PC-3 (cell line): ENCODE measurements at regions not wholly inside any gene's neighbourhood (a gene's known extent, or its start where the extent isn't known, plus 50 kb on each side); places are given as distances from the start of the nearest gene placed in this dataset.

Experiments
- ATAC-seq: fragments of 200-7000 bp; cut with Tn5 transposase; 2 replicates; pipeline ENCODE4 v1.9.1; 2020; ENCODE audit warnings: mild to moderate bottlenecking, moderate library complexity
- BruUV-seq: library from RNA; stranded (reverse); fragments of 400-500 nt; replicated peaks from 2 replicates; lab custom pipeline; 2021; lab: Mats Ljungman, UMichigan
- CTCF ChIA-PET: fragments of 300-600 bp; sonication (Branson Sonifier 250); formaldehyde crosslinking; loops from one replicate; lab custom pipeline; 2022; ENCODE audit warnings: antibody characterized with exemption; lab: Charles Lee
- POLR2A ChIA-PET: fragments of 300-600 bp; sonication (Branson Sonifier 250); formaldehyde crosslinking; loops from one replicate; lab custom pipeline; 2022; ENCODE audit warnings: antibody characterized with exemption; ENCODE audit not compliant: unreplicated experiment; lab: Charles Lee
- DNase-seq: peaks from one replicate; pipeline ENCODE4 v3.0.0-alpha.2; 2015
- H2AFZ ChIP-seq: fragments of 300-600 bp; sonication (generic); 2 replicates; pipeline ENCODE4 v1.6.0; 2016; ENCODE audit warnings: antibody characterized with exemption, low read length
- H3F3A ChIP-seq: fragments of 300-600 bp; sonication (generic); one replicate; pipeline ENCODE4 v1.6.0; 2017; ENCODE audit warnings: antibody characterized with exemption, low read length, control low read depth, mild to moderate bottlenecking; ENCODE audit not compliant: unreplicated experiment
- H3K27ac ChIP-seq: fragments of 300-600 bp; sonication (generic); 2 replicates; pipeline ENCODE4 v1.5.1; 2016; ENCODE audit warnings: mild to moderate bottlenecking, low read length
- H3K27me3 ChIP-seq: fragments of 300-600 bp; sonication (generic); 2 replicates; pipeline ENCODE4 v1.6.1; 2016; ENCODE audit warnings: low read length, mixed read lengths
- H3K36me3 ChIP-seq: fragments of 300-600 bp; sonication (generic); 2 replicates; pipeline ENCODE4 v1.6.1; 2016; ENCODE audit warnings: low read depth, mixed run types, low read length, mixed read lengths
- H3K4me1 ChIP-seq: fragments of 300-600 bp; sonication (generic); 2 replicates; pipeline ENCODE4 v1.5.1; 2016; ENCODE audit warnings: low read length; ENCODE audit not compliant: insufficient read depth
- H3K4me2 ChIP-seq: fragments of 300-600 bp; sonication (generic); 2 replicates; pipeline ENCODE4 v1.6.0; 2016; ENCODE audit warnings: low read length
- H3K4me3 ChIP-seq: fragments of 300-600 bp; sonication (generic); 2 replicates; pipeline ENCODE4 v1.5.1; 2016; ENCODE audit warnings: mild to moderate bottlenecking, low read length, mixed read lengths
- H3K79me2 ChIP-seq: fragments of 300-600 bp; sonication (generic); 2 replicates; pipeline ENCODE4 v1.6.1; 2017; ENCODE audit warnings: low read length, mixed read lengths
- H3K9ac ChIP-seq: fragments of 300-600 bp; sonication (generic); 2 replicates; pipeline ENCODE4 v1.6.0; 2016; ENCODE audit warnings: mild to moderate bottlenecking, low read length
- H3K9me2 ChIP-seq: fragments of 300-600 bp; sonication (generic); replicated peaks from 2 replicates; pipeline ENCODE4 v1.6.1; 2016; ENCODE audit warnings: mixed run types, low read length, mixed read lengths
- H3K9me3 ChIP-seq: fragments of 300-600 bp; sonication (generic); 2 replicates; pipeline ENCODE4 v1.6.1; 2016; ENCODE audit warnings: low read length, mixed read lengths
- H4K20me1 ChIP-seq: fragments of 300-600 bp; sonication (generic); 2 replicates; pipeline ENCODE4 v1.6.1; 2016; ENCODE audit warnings: low read length, mixed read lengths
- EZH2 ChIP-seq: fragments of 300-600 bp; sonication (generic); IDR thresholded peaks from one replicate; pipeline ENCODE4 v1.6.1; 2017; ENCODE audit warnings: antibody characterized with exemption, mild to moderate bottlenecking, low read length; ENCODE audit not compliant: unreplicated experiment
- EZH2phosphoT487 ChIP-seq: fragments of 300-600 bp; sonication (generic); IDR thresholded peaks from 2 replicates; pipeline ENCODE4 v1.6.1; 2018; ENCODE audit warnings: mild to moderate bottlenecking, antibody characterized with exemption, low read length, borderline replicate concordance
- intact Hi-C: fragments of 100-400 bp; cut with micrococcal nuclease; formaldehyde crosslinking; loops from 2 replicates; pipeline ENCODE4 v1.9.0; 2023
- TF ChIP-seq, protein P1 (sequence below): fragments of 300-600 bp; sonication (generic); conservative IDR thresholded peaks from 2 replicates; pipeline ENCODE4 v1.5.1; 2017; ENCODE audit warnings: antibody characterized with exemption, low read depth, mild to moderate bottlenecking, low read length

DNA sequence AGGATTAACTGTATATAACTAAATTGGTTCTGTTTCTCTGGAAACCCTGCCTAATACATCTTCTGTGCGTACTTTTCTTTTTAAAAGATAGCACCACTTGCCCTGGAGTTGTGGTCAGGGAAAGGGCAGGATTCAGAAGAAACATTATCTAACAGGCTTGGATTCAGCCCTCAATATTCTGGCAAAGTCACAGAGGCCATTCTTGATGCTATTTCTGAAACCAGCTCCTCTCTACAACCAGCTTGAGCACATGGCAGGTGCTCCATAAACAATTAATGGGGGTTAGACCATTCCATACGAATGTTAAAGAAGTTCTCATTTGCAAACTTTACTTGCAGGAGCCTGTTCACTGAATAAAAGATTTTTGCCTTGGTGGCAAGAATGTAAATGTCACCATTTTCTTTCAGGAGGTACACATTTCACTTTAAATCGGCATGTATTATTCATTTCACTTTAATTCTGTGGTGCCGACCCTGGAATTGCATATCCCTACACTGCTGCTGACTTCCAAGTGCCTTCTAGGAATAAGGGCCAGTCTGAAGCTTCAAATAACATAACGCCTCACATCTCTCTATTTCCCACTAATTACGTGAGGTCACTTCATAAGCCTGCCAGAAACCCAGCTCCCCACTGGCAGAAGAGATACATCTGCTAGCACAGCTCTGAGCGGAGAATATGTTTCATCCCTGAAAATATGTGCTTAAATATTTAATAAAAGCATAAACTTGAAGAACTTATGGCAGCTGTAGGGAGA, 248.7 kb downstream of the ADGRG6 start:
- intact Hi-C loops, result no loop called here
- no peak overlapping the region for H2AFZ ChIP-seq
- H3F3A ChIP-seq, result no peaks in the 10 kb centered on the region
- no peak overlapping the region for H3K27ac ChIP-seq
- peaks cover 7% of the 10 kb centered on the region; the same call in 1 of the 2 replicates for H3K4me1 ChIP-seq
- H3K4me2 ChIP-seq, result no peak overlapping the region
- no peaks in the 10 kb centered on the region for H3K27me3 ChIP-seq
- H3K9me3 ChIP-seq, result no peaks in the 10 kb centered on the region
- TF ChIP-seq EZH2, result no peak
- TF ChIP-seq, protein P1, sequence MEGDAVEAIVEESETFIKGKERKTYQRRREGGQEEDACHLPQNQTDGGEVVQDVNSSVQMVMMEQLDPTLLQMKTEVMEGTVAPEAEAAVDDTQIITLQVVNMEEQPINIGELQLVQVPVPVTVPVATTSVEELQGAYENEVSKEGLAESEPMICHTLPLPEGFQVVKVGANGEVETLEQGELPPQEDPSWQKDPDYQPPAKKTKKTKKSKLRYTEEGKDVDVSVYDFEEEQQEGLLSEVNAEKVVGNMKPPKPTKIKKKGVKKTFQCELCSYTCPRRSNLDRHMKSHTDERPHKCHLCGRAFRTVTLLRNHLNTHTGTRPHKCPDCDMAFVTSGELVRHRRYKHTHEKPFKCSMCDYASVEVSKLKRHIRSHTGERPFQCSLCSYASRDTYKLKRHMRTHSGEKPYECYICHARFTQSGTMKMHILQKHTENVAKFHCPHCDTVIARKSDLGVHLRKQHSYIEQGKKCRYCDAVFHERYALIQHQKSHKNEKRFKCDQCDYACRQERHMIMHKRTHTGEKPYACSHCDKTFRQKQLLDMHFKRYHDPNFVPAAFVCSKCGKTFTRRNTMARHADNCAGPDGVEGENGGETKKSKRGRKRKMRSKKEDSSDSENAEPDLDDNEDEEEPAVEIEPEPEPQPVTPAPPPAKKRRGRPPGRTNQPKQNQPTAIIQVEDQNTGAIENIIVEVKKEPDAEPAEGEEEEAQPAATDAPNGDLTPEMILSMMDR, result no peak
- no peak for TF ChIP-seq EZH2phosphoT487
- ATAC-seq (no peak), DNase-seq (no peak)
- no peak overlapping the region for H3K4me3 ChIP-seq
- no TSS peak for BruUV-seq
- H3K9ac ChIP-seq, result no peak overlapping the region
- H4K20me1 ChIP-seq, result no peaks in the 10 kb centered on the region
- POLR2A ChIA-PET, result interaction anchor here (0.6 kb wide), 1 partner anchor 877 kb away, joined by 4 read pairs; no protein-coding TSS in a partner anchor
- H3K9me2 ChIP-seq, result no peaks in the 10 kb centered on the region
- CTCF ChIA-PET, result no interaction called here
- H3K36me3 ChIP-seq, result no peaks in the 10 kb centered on the region
- H3K79me2 ChIP-seq, result no peaks in the 10 kb centered on the region

DNA sequence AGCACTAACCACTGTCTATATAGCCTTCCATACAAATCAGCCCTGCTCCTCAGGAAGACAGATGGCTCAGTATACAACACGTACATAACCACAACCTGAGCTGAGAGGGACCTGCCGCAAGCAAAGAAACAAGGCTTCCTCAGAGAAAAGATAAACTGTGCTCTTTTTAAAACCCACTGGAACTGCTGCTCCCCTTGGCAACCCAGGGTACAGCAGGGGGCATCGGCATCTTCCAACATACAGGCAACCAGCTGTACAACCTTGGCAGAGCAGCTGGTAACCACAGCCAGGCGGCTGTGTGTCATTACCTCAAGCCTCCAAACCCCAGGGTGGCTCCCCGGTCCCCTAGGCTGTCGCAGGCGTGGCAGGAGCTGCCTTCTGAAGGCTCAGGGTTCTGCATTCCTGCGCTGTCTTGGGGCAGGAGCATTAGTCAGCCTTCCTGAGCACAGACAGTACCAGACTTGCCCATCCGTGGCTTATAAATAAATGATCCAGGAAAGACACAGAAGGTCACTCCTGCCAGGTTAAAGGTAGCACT, 249.5 kb downstream of the ADGRG6 start:
- DNase-seq (peak; percentile 58), ATAC-seq (peak; percentile 85)
- CTCF ChIA-PET, result no interaction called here
- no peaks in the 10 kb centered on the region for H3K27me3 ChIP-seq
- TF ChIP-seq EZH2phosphoT487 (no peak), EZH2 (no peak)
- TF ChIP-seq, protein P1, result no peak
- H4K20me1 ChIP-seq, result no peaks in the 10 kb centered on the region
- H3K4me3 ChIP-seq, result no peak overlapping the region
- H3K27ac ChIP-seq, result no peak overlapping the region
- H3K9me2 ChIP-seq, result no peaks in the 10 kb centered on the region
- H3K79me2 ChIP-seq, result no peaks in the 10 kb centered on the region
- no peaks in the 10 kb centered on the region for H3K9me3 ChIP-seq
- intact Hi-C loops, result no loop called here
- no peak overlapping the region for H2AFZ ChIP-seq
- no peaks in the 10 kb centered on the region for H3F3A ChIP-seq
- POLR2A ChIA-PET, result no interaction called here
- no peaks in the 10 kb centered on the region for H3K36me3 ChIP-seq
- H3K4me1 ChIP-seq, result peaks cover 7% of the 10 kb centered on the region; the same call in 1 of the 2 replicates
- H3K9ac ChIP-seq, result no peak overlapping the region
- BruUV-seq, result no TSS peak
- H3K4me2 ChIP-seq, result 0 out of 2 replicates have a peak overlapping the region, but pooled peaks have one; percentile 1

DNA sequence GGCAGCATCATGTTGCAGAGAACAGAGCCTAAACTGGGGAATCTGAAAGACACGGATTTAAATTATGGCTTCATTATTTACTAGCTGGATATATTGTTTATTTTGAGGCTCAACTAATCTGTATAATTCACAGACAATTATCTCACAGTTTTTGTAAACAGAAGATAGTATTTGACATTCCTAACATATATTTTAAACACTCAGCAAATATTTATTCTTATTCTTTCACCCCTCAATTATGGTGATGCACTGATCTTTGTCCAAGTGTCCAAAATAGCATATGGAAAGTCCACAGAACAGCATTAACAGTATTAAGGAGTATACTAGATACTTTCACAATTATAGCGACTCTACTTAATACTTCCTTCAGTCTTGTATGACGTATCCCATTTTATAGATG, 257.0 kb downstream of the ADGRG6 start:
- DNase-seq, result no peak
- intact Hi-C loops, result no loop called here
- BruUV-seq, result no TSS peak

More for the DNA sequence above, 257.0 kb downstream of the ADGRG6 start:
- H3K27me3 ChIP-seq, result no peaks in the 10 kb centered on the region
- no peaks in the 10 kb centered on the region for H4K20me1 ChIP-seq
- H3K9me3 ChIP-seq, result no peaks in the 10 kb centered on the region
- no peak overlapping the region for H3K4me2 ChIP-seq
- H3K27ac ChIP-seq, result no peak overlapping the region
- H3K4me1 ChIP-seq, result no peaks in the 10 kb centered on the region
- no peaks in the 10 kb centered on the region for H3K36me3 ChIP-seq
- no peaks in the 10 kb centered on the region for H3K9me2 ChIP-seq
- ChIA-PET POLR2A (no interaction called here), CTCF (no interaction called here)
- ATAC-seq, result no peak
- H3F3A ChIP-seq, result no peaks in the 10 kb centered on the region
- no peaks in the 10 kb centered on the region for H3K79me2 ChIP-seq
- H3K4me3 ChIP-seq, result no peak overlapping the region
- H2AFZ ChIP-seq, result no peak overlapping the region
- no peak overlapping the region for H3K9ac ChIP-seq
- TF ChIP-seq EZH2 (no peak), EZH2phosphoT487 (no peak)
- TF ChIP-seq, protein P1, result no peak
